SK-N-SH (cell line): ENCODE measurements at regions not wholly inside any gene's neighbourhood (a gene's known extent, or its start where the extent isn't known, plus 50 kb on each side); places are given as distances from the start of the nearest gene placed in this dataset.
A peak's percentile ranks its signal among the peaks of the same experiment; 100 is the strongest.

Experiments
- CTCF ChIA-PET: fragments of 300-600, 350-600 bp; formaldehyde crosslinking; extraction: SDS; loops from one replicate; lab custom pipeline; 2021; lab: Yijun Ruan, JAX
- POLR2A ChIA-PET: fragments of 350-600 bp; sonication (Branson Sonifier 250); formaldehyde crosslinking; extraction: SDS; loops from one replicate; lab custom pipeline; 2020; ENCODE audit warnings: antibody characterized with exemption, inconsistent platforms; lab: Yijun Ruan, JAX
- DNase-seq: peaks from one replicate; pipeline ENCODE4 v3.0.0; 2012
- H2AFZ ChIP-seq: fragments of 200-600 bp; sonication (generic); 2 replicates; pipeline ENCODE4 v1.8.1; 2016; ENCODE audit warnings: antibody characterized with exemption, mild to moderate bottlenecking, low read depth
- H3F3A ChIP-seq: fragments of 200-600 bp; sonication (generic); replicated peaks from 2 replicates; pipeline ENCODE3; 2016; ENCODE audit warnings: antibody characterized with exemption, mild to moderate bottlenecking; ENCODE audit not compliant: insufficient read depth
- H3K27ac ChIP-seq, 2 experiments: fragments of 200-500 bp in 1 of 2; fragments of 200-600 bp in 1 of 2; sonication (Bioruptor generic) in 1 of 2; sonication (generic), shearing (Covaris generic) in 1 of 2; 2 replicates each; pipeline versions ENCODE4 v1.5.1 to v1.6.1; 2014 to 2016; ENCODE audit warnings: low read depth in 2 of 2, inconsistent platforms in 1 of 2, low read length in 1 of 2, mild to moderate bottlenecking in 1 of 2, mixed read lengths in 1 of 2
- H3K27me3 ChIP-seq: fragments of 200-600 bp; sonication (generic), shearing (Covaris generic); 2 replicates; pipeline ENCODE4 v1.6.1; 2016; ENCODE audit warnings: mixed run types; ENCODE audit not compliant: insufficient read depth
- H3K36me3 ChIP-seq, 2 experiments: fragments of 200-500 bp in 1 of 2; fragments of 200-600 bp in 1 of 2; sonication (Bioruptor generic) in 1 of 2; sonication (generic) in 1 of 2; replicated peaks in 1 of 2; 2 replicates each; pipeline versions ENCODE3 to v1.5.1; 2014 to 2016; ENCODE audit warnings: low read length in 1 of 2, mild to moderate bottlenecking in 1 of 2; ENCODE audit not compliant: insufficient read depth in 2 of 2, control insufficient read depth in 1 of 2
- H3K4me1 ChIP-seq, 2 experiments: fragments of 200-500 bp in 1 of 2; fragments of 200-600 bp in 1 of 2; sonication (Bioruptor generic) in 1 of 2; sonication (generic), shearing (Covaris generic) in 1 of 2; 2 replicates each; pipeline versions ENCODE4 v1.5.1 to v1.6.1; 2014 to 2016; ENCODE audit warnings: low read depth in 1 of 2, low read length in 1 of 2, mixed run types in 1 of 2; ENCODE audit not compliant: insufficient read depth in 2 of 2, control insufficient read depth in 1 of 2
- H3K4me2 ChIP-seq: fragments of 200-600 bp; sonication (generic), shearing (Covaris generic); 2 replicates; pipeline ENCODE4 v1.6.1; 2017; ENCODE audit warnings: mixed run types
- H3K4me3 ChIP-seq, 2 experiments: fragments of 200-500 bp in 1 of 2; fragments of 200-600 bp in 1 of 2; sonication (Bioruptor generic) in 1 of 2; sonication (generic), shearing (Covaris generic) in 1 of 2; 2 replicates each; pipeline versions ENCODE4 v1.5.1 to v1.8.1; 2014 to 2016; ENCODE audit warnings: low read depth in 2 of 2, inconsistent platforms in 1 of 2, low read length in 1 of 2, mild to moderate bottlenecking in 1 of 2, mixed read lengths in 1 of 2, moderate library complexity in 1 of 2
- H3K79me2 ChIP-seq: fragments of 200-600 bp; sonication (generic); 2 replicates; pipeline ENCODE4 v1.8.1; 2017; ENCODE audit warnings: mild to moderate bottlenecking; ENCODE audit not compliant: insufficient read depth
- H3K9ac ChIP-seq: fragments of 200-600 bp; sonication (generic); 2 replicates; pipeline ENCODE4 v1.6.1; 2017; ENCODE audit warnings: mixed run types
- H3K9me2 ChIP-seq: fragments of 200-600 bp; sonication (generic); 2 replicates; pipeline ENCODE4 v1.6.1; 2017; ENCODE audit warnings: mixed run types
- H3K9me3 ChIP-seq: fragments of 200-600 bp; sonication (generic); 2 replicates; pipeline ENCODE4 v1.6.1; 2017; ENCODE audit warnings: mixed run types, mild to moderate bottlenecking, moderate library complexity
- H4K20me1 ChIP-seq: fragments of 200-600 bp; sonication (generic); 2 replicates; pipeline ENCODE4 v1.6.1; 2017; ENCODE audit warnings: mild to moderate bottlenecking, mixed run types; ENCODE audit not compliant: insufficient read depth
- ELF1 ChIP-seq: IDR thresholded peaks from 2 replicates; pipeline ENCODE4 v1.4.0; 2012
- EZH2phosphoT487 ChIP-seq: fragments of 200-600 bp; sonication (generic); IDR thresholded peaks from 2 replicates; pipeline ENCODE4 v1.6.1; 2017; ENCODE audit warnings: low read depth, mixed run types, mild to moderate bottlenecking, antibody characterized with exemption, moderate library complexity, borderline replicate concordance
- JUND ChIP-seq: IDR thresholded peaks from 2 replicates; pipeline ENCODE4 v1.4.0; 2012
- MEF2A ChIP-seq: IDR thresholded peaks from 2 replicates; pipeline ENCODE4 v1.4.0; 2012; ENCODE audit warnings: low read depth, borderline replicate concordance
- NFIC ChIP-seq: IDR thresholded peaks from 2 replicates; pipeline ENCODE4 v1.4.0; 2012; ENCODE audit warnings: borderline replicate concordance
- NRF1 ChIP-seq: IDR thresholded peaks from 2 replicates; pipeline ENCODE4 v1.6.1; 2012; ENCODE audit warnings: low read depth, mild to moderate bottlenecking, low read length
- POLR2AphosphoS5 ChIP-seq: IDR thresholded peaks from 2 replicates; pipeline ENCODE4 v1.6.1; 2012; ENCODE audit warnings: low read depth, low read length
- RCOR1 ChIP-seq: fragments of 150-350 bp; IDR thresholded peaks from 2 replicates; pipeline ENCODE4 v1.6.1; 2017; ENCODE audit warnings: antibody characterized with exemption, low read length
- RXRA ChIP-seq: IDR thresholded peaks from 2 replicates; pipeline ENCODE4 v1.4.0; 2012; ENCODE audit warnings: low read depth, mild to moderate bottlenecking, borderline replicate concordance
- SMC3 ChIP-seq: IDR thresholded peaks from 2 replicates; pipeline ENCODE4 v1.6.1; 2012; ENCODE audit warnings: low read depth, low read length, improper control_type of control experiment
- TCF12 ChIP-seq: IDR thresholded peaks from 2 replicates; pipeline ENCODE4 v1.4.0; 2012
- WGBS: methylation state at CpG from one replicate; pipeline ENCODE4 v1.1.6; 2017; ENCODE audit warnings: low lambda C conversion rate; 5-methylcytosine and 5-hydroxymethylcytosine counted together
- TF ChIP-seq, protein P1 (sequence below): IDR thresholded peaks from 2 replicates; pipeline ENCODE4; 2012
- TF ChIP-seq, protein P2 (sequence below): fragments of 150-350 bp; IDR thresholded peaks from 2 replicates; pipeline ENCODE4 v1.6.1; 2016; ENCODE audit warnings: mild to moderate bottlenecking, low read depth, low read length
- TF ChIP-seq, protein P3 (sequence below): IDR thresholded peaks from 2 replicates; pipeline ENCODE4 v1.4.0; 2012; ENCODE audit warnings: low read depth
- TF ChIP-seq, protein P4 (sequence below): fragments of 200-600 bp; sonication (generic); IDR thresholded peaks from 2 replicates; pipeline ENCODE4 v1.6.1; 2017; ENCODE audit warnings: antibody characterized with exemption, mild to moderate bottlenecking, moderate library complexity

DNA sequence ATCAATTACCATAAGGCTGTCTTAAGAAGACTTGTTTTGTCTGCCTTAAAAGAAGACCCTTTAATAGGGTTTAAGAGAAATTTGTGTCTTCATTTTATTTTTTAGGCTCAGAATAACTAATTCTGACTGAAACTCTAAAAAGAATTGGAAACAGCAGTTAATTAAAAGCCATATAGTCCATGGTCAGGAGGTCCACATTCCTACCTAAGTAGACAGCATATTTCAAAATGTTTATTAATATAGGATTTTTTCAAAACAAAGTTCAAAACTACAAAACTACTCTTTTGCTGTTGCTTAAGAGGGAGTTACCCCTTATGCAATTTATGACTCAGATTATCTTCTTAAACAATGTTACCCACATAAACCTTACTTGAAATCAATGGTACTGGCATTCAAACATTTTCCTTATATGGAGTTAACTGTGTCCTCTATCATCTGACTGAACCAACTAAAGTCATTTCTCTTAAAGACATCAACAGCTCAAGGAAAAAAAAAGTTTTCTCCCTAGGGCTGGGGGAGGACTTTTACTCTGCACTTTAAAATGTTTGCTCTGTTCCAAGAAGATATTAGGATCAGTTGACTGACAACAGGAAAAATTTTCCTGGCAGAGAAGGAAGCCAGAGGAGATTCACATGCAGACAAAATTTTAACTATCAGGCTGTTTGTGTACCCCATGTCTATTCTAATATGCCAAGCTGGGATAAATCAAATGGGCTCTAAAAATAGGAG is 56.8 kb upstream of the NANOGP8 start:
- Histone ChIP-seq H3K4me2 (no peak overlapping the region), H3K4me1 (peaks cover 4 to 8% of the 10 kb centered on the region in 2 experiments; a peak in 2 of 4 replicates), H3K9ac (no peak overlapping the region), H3K9me3 (no peaks in the 10 kb centered on the region), H3K4me3 (no peak overlapping the region), H3K36me3 (peaks cover 0 to 3% of the 10 kb centered on the region in 2 experiments), H3K27ac (peak overlapping the region in 1 of 2 experiments; percentile 62; a peak in 1 of 4 replicates), H2AFZ (peak overlapping the region; percentile 8; the same call in 1 of the 2 replicates), H4K20me1 (no peaks in the 10 kb centered on the region), H3K79me2 (no peaks in the 10 kb centered on the region), H3K27me3 (no peaks in the 10 kb centered on the region), H3F3A (peaks cover 3% of the 10 kb centered on the region), H3K9me2 (no peaks in the 10 kb centered on the region)
- CTCF ChIA-PET = interaction anchor here (0.6 to 1.0 kb wide), 2 partner anchors 303 to 425 kb away, joined by 3 read pairs; no protein-coding TSS in a partner anchor
- DNase-seq = no peak
- TF ChIP-seq RXRA = no peak
- TF ChIP-seq, protein P1, sequence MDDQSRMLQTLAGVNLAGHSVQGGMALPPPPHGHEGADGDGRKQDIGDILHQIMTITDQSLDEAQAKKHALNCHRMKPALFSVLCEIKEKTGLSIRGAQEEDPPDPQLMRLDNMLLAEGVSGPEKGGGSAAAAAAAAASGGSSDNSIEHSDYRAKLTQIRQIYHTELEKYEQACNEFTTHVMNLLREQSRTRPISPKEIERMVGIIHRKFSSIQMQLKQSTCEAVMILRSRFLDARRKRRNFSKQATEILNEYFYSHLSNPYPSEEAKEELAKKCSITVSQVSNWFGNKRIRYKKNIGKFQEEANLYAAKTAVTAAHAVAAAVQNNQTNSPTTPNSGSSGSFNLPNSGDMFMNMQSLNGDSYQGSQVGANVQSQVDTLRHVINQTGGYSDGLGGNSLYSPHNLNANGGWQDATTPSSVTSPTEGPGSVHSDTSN = peak; percentile 38; the same call in 1 of the 2 replicates
- POLR2A ChIA-PET = no interaction called here

DNA sequence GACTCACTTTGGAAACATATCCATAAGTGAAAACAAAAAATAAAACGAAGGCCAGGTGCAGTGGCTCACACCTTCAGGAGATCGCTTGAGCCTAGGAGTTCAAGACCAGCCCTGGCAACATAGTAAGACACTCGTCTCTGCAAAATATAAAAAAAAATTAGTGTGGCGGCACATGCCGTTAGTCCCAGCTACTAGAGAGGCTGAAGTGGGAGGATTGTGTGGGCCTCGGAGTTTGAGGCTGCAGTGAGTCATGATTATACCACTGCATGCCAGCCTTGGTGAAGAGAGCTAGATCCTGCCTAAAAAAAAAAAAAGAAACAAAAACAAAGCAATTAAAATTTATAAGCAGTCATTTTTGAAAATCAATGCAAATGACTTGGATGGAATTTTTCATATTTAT is 54.7 kb upstream of the NANOGP8 start:
- Histone ChIP-seq H3K79me2 (no peaks in the 10 kb centered on the region), H3K9me3 (no peaks in the 10 kb centered on the region), H3K9ac (no peak overlapping the region), H3K4me2 (no peak overlapping the region), H3K27ac (no peak overlapping the region), H2AFZ (no peak overlapping the region), H3K4me3 (no peak overlapping the region), H3K9me2 (no peaks in the 10 kb centered on the region), H3K27me3 (no peaks in the 10 kb centered on the region), H3F3A (peaks cover 3% of the 10 kb centered on the region), H3K4me1 (peaks cover 4 to 8% of the 10 kb centered on the region in 2 experiments; a peak in 2 of 4 replicates), H3K36me3 (peaks cover 0 to 3% of the 10 kb centered on the region in 2 experiments), H4K20me1 (no peaks in the 10 kb centered on the region)
- TF ChIP-seq, protein P2, sequence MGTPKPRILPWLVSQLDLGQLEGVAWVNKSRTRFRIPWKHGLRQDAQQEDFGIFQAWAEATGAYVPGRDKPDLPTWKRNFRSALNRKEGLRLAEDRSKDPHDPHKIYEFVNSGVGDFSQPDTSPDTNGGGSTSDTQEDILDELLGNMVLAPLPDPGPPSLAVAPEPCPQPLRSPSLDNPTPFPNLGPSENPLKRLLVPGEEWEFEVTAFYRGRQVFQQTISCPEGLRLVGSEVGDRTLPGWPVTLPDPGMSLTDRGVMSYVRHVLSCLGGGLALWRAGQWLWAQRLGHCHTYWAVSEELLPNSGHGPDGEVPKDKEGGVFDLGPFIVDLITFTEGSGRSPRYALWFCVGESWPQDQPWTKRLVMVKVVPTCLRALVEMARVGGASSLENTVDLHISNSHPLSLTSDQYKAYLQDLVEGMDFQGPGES = no peak
- TF ChIP-seq NRF1 (no peak), MEF2A (no peak), TCF12 (no peak), POLR2AphosphoS5 (no peak), EZH2phosphoT487 (no peak)
- ChIA-PET POLR2A (no interaction called here), CTCF (no interaction called here)
- 84% methylated on average over 6 of the region's 6 CpGs for WGBS
- no peak for DNase-seq

DNA sequence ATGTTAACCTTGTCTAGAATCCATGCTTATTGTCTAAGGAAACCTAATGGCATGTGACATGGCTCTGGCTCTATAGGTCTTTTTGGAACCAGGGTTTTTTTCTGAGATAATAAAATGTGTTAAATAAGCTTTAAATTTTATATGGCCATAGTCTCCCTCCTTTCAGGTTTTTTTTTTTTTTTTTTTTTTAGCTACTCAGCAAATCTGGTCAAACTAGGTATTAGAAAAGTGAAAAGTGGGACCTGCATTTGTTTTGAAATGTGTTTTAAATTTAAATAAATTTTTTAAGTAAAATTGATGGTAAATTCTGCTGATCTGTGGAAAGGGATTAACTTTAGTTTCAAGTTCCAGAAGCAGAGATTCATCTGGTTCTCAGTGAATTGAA is 52.1 kb upstream of the NANOGP8 start:
- ChIA-PET POLR2A (no interaction called here), CTCF (interaction anchor here (1.8 kb wide), 1 partner anchor 307 kb away, joined by 4 read pairs; no protein-coding TSS in a partner anchor)
- Histone ChIP-seq H3K9me2 (no peaks in the 10 kb centered on the region), H3K9me3 (no peaks in the 10 kb centered on the region), H3K27me3 (no peaks in the 10 kb centered on the region), H3K4me1 (peaks cover 0 to 7% of the 10 kb centered on the region in 2 experiments; a peak in 1 of 4 replicates), H3K4me2 (no peak overlapping the region), H3K79me2 (no peaks in the 10 kb centered on the region), H2AFZ (no peak overlapping the region), H3K27ac (no peak overlapping the region), H3F3A (peaks cover 3% of the 10 kb centered on the region), H3K9ac (no peak overlapping the region), H3K4me3 (no peak overlapping the region), H3K36me3 (peaks cover 0 to 3% of the 10 kb centered on the region in 2 experiments), H4K20me1 (no peaks in the 10 kb centered on the region)
- no peak for DNase-seq
- TF ChIP-seq RXRA (no peak), ELF1 (no peak), NFIC (no peak), RCOR1 (no peak), JUND (no peak), SMC3 (no peak)
- TF ChIP-seq, protein P3, sequence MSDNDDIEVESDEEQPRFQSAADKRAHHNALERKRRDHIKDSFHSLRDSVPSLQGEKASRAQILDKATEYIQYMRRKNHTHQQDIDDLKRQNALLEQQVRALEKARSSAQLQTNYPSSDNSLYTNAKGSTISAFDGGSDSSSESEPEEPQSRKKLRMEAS = no peak
- TF ChIP-seq, protein P4, sequence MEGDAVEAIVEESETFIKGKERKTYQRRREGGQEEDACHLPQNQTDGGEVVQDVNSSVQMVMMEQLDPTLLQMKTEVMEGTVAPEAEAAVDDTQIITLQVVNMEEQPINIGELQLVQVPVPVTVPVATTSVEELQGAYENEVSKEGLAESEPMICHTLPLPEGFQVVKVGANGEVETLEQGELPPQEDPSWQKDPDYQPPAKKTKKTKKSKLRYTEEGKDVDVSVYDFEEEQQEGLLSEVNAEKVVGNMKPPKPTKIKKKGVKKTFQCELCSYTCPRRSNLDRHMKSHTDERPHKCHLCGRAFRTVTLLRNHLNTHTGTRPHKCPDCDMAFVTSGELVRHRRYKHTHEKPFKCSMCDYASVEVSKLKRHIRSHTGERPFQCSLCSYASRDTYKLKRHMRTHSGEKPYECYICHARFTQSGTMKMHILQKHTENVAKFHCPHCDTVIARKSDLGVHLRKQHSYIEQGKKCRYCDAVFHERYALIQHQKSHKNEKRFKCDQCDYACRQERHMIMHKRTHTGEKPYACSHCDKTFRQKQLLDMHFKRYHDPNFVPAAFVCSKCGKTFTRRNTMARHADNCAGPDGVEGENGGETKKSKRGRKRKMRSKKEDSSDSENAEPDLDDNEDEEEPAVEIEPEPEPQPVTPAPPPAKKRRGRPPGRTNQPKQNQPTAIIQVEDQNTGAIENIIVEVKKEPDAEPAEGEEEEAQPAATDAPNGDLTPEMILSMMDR = no peak
